Upper lobe of left lung (tissue), 4 donors: ENCODE measurements at regions not wholly inside any gene's neighbourhood (a gene's known extent, or its start where the extent isn't known, plus 50 kb on each side); places are given as distances from the start of the nearest gene placed in this dataset.

Source experiments
- POLR2A ChIP-seq, 4 donors: fragments of 450-650 bp; IDR thresholded peaks; one replicate each; pipeline ENCODE4 v1.5.1; 2016 to 2017; ENCODE audit warnings: antibody characterized with exemption in 4 of 4, mild to moderate bottlenecking in 2 of 4
- POLR2AphosphoS5 ChIP-seq, 2 donors: sonication (generic); formaldehyde crosslinking; IDR thresholded peaks; one replicate each; pipeline ENCODE4 v1.5.1; 2017; ENCODE audit warnings: antibody characterized with exemption in 2 of 2
- TF ChIP-seq, protein P1 (sequence below), 6 experiments: fragments of 450-650 bp in 4 of 6; fragments of 200-600 bp in 2 of 6; sonication (generic) in 2 of 6; IDR thresholded peaks; one replicate each; pipeline ENCODE4 v1.5.1; 2016 to 2019; ENCODE audit warnings: antibody characterized with exemption in 6 of 6

DNA sequence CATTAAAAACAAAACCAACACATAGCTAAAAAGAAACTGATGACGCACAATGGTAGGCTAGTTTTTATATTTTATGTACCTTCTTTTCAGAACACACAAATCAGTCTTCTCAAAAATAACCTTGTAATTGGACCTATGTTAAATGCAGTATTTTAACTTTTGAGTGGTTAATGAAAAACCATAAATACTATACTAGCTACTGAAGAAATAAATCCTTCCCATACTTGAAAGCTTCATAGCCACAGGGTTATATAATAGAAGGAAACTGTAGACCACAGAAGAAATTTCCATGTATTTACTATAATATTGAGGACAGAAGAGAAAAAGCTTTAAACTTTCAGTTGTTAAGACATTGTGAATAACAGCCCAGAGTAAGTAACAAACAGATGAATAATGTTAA lies 1094.3 kb upstream of the SLC10A2 start:
- no peak for TF ChIP-seq POLR2A (IDR thresholded peaks at IDR 0.05)
- TF ChIP-seq, protein P1, sequence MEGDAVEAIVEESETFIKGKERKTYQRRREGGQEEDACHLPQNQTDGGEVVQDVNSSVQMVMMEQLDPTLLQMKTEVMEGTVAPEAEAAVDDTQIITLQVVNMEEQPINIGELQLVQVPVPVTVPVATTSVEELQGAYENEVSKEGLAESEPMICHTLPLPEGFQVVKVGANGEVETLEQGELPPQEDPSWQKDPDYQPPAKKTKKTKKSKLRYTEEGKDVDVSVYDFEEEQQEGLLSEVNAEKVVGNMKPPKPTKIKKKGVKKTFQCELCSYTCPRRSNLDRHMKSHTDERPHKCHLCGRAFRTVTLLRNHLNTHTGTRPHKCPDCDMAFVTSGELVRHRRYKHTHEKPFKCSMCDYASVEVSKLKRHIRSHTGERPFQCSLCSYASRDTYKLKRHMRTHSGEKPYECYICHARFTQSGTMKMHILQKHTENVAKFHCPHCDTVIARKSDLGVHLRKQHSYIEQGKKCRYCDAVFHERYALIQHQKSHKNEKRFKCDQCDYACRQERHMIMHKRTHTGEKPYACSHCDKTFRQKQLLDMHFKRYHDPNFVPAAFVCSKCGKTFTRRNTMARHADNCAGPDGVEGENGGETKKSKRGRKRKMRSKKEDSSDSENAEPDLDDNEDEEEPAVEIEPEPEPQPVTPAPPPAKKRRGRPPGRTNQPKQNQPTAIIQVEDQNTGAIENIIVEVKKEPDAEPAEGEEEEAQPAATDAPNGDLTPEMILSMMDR (IDR thresholded peaks at IDR 0.05): no peak
- no peak for TF ChIP-seq POLR2AphosphoS5 (IDR thresholded peaks at IDR 0.05)
